Endodermal cell (in vitro differentiated cells): ENCODE measurements at regions not wholly inside any gene's neighbourhood (a gene's known extent, or its start where the extent isn't known, plus 50 kb on each side); places are given as distances from the start of the nearest gene placed in this dataset.

Source experiments
- DNase-seq: peaks from one replicate; pipeline ENCODE4 v3.0.0-alpha.2; 2017
- H3K27ac ChIP-seq: 2 replicates; pipeline ENCODE4 v1.5.1; 2013; ENCODE audit warnings: mild to moderate bottlenecking, low read depth, low read length, moderate library complexity
- H3K27me3 ChIP-seq: 2 replicates; pipeline ENCODE4 v1.6.1; 2013; ENCODE audit warnings: mild to moderate bottlenecking, low read length, moderate library complexity; ENCODE audit not compliant: insufficient read depth, control insufficient read depth, poor library complexity, severe bottlenecking
- H3K36me3 ChIP-seq: 2 replicates; pipeline ENCODE4 v1.7.0; 2013; ENCODE audit warnings: mild to moderate bottlenecking, low read length, moderate library complexity; ENCODE audit not compliant: control insufficient read depth, insufficient read depth
- H3K4me1 ChIP-seq: one replicate; pipeline ENCODE4 v1.7.0; 2013; ENCODE audit warnings: low read length; ENCODE audit not compliant: control insufficient read depth, insufficient read depth
- H3K4me3 ChIP-seq: 2 replicates; pipeline ENCODE4 v1.5.1; 2013; ENCODE audit warnings: mild to moderate bottlenecking, low read length, moderate library complexity
- H3K9ac ChIP-seq: 2 replicates; pipeline ENCODE4 v1.6.1; 2013; ENCODE audit warnings: mild to moderate bottlenecking, low read length, moderate library complexity; ENCODE audit not compliant: poor library complexity, severe bottlenecking; ENCODE audit errors: extremely low read depth
- H3K9me3 ChIP-seq: 2 replicates; pipeline ENCODE4 v1.6.1; 2013; ENCODE audit warnings: mild to moderate bottlenecking, low read length, moderate library complexity; ENCODE audit not compliant: control insufficient read depth
- H3K27ac Mint-ChIP-seq: 2 replicates; pipeline ENCODE4 v1.8.0; 2020; ENCODE audit warnings: mixed read lengths
- H3K27me3 Mint-ChIP-seq: 2 replicates; pipeline ENCODE4 v1.8.0; 2021; ENCODE audit warnings: mild to moderate bottlenecking, mixed read lengths; ENCODE audit not compliant: insufficient read depth
- H3K36me3 Mint-ChIP-seq: 2 replicates; pipeline ENCODE4 v1.8.0; 2020; ENCODE audit warnings: low read depth, mixed read lengths
- H3K4me1 Mint-ChIP-seq: 2 replicates; pipeline ENCODE4 v1.8.0; 2020; ENCODE audit warnings: mixed read lengths
- H3K4me3 Mint-ChIP-seq: 2 replicates; pipeline ENCODE4 v1.8.0; 2020; ENCODE audit warnings: mild to moderate bottlenecking, moderate library complexity, mixed read lengths
- H3K9me3 Mint-ChIP-seq: 2 replicates; pipeline ENCODE4 v1.8.0; 2020; ENCODE audit warnings: mild to moderate bottlenecking, mixed read lengths
- CTCF ChIP-seq: fragments of 200-600 bp; sonication (generic); conservative IDR thresholded peaks from 2 replicates; pipeline ENCODE4 v1.5.0; 2021; ENCODE audit warnings: antibody characterized with exemption, mild to moderate bottlenecking
- WGBS, 2 experiments: methylation state at CpG; one replicate each; pipeline versions ENCODE4 v1.1.5 to v1.1.7; 2013; ENCODE audit warnings: missing lambda C conversion rate in 2 of 2, mixed read lengths in 1 of 2; ENCODE audit not compliant: insufficient coverage in 1 of 2, insufficient read length in 1 of 2; 5-methylcytosine and 5-hydroxymethylcytosine counted together

GRCh38 chr10:3647074-3647473 is 137.9 kb downstream of the KLF6 start:
- H3K27ac ChIP-seq: no peak overlapping the region
- Mint-ChIP-seq H3K4me1 (no peaks in the 10 kb centered on the region), H3K27ac (no peak overlapping the region), H3K27me3 (no peaks in the 10 kb centered on the region), H3K36me3 (no peaks in the 10 kb centered on the region), H3K9me3 (no peaks in the 10 kb centered on the region), H3K4me3 (no peak overlapping the region)
- H3K27me3 ChIP-seq: no peaks in the 10 kb centered on the region
- no peak overlapping the region for H3K9ac ChIP-seq
- no peaks in the 10 kb centered on the region for H3K36me3 ChIP-seq
- no peaks in the 10 kb centered on the region for H3K4me1 ChIP-seq
- TF ChIP-seq CTCF: no peak
- no peak overlapping the region for H3K4me3 ChIP-seq
- no peak for DNase-seq
- H3K9me3 ChIP-seq: no peaks in the 10 kb centered on the region
- WGBS, 2 experiments: 95 to 96% methylated on average over 8 of the region's 8 CpGs

GRCh38 chr10:3645406-3645805 is 139.6 kb downstream of the KLF6 start:
- no peaks in the 10 kb centered on the region for H3K9me3 ChIP-seq

GRCh38 chr10:3640816-3641215 is 144.2 kb downstream of the KLF6 start:
- no peak overlapping the region for H3K9ac ChIP-seq
- TF ChIP-seq CTCF: no peak
- H3K27ac ChIP-seq: no peak overlapping the region
- Mint-ChIP-seq H3K36me3 (no peaks in the 10 kb centered on the region), H3K4me1 (peaks cover 24% of the 10 kb centered on the region), H3K27ac (no peak overlapping the region), H3K4me3 (no peak overlapping the region), H3K9me3 (no peaks in the 10 kb centered on the region), H3K27me3 (no peaks in the 10 kb centered on the region)
- no peak overlapping the region for H3K4me3 ChIP-seq
- no peak for DNase-seq
- no peaks in the 10 kb centered on the region for H3K4me1 ChIP-seq
- 94 to 96% methylated on average over 5 to 10 of the region's 10 CpGs for WGBS, 2 experiments
- no peaks in the 10 kb centered on the region for H3K36me3 ChIP-seq
- H3K9me3 ChIP-seq: no peaks in the 10 kb centered on the region
- no peaks in the 10 kb centered on the region for H3K27me3 ChIP-seq

More at GRCh38 chr10:3645406-3645805, 139.6 kb downstream of the KLF6 start:
- no peaks in the 10 kb centered on the region for H3K4me1 ChIP-seq
- Mint-ChIP-seq H3K27ac (no peak overlapping the region), H3K4me3 (no peak overlapping the region), H3K4me1 (no peaks in the 10 kb centered on the region), H3K36me3 (no peaks in the 10 kb centered on the region), H3K27me3 (no peaks in the 10 kb centered on the region), H3K9me3 (no peaks in the 10 kb centered on the region)
- TF ChIP-seq CTCF: no peak
- 78 to 88% methylated on average over 2 to 6 of the region's 6 CpGs for WGBS, 2 experiments
- no peak overlapping the region for H3K27ac ChIP-seq
- no peak for DNase-seq
- no peak overlapping the region for H3K4me3 ChIP-seq
- H3K9ac ChIP-seq: no peak overlapping the region
- H3K36me3 ChIP-seq: no peaks in the 10 kb centered on the region
- H3K27me3 ChIP-seq: no peaks in the 10 kb centered on the region
